SW 1271 (cell line): ENCODE measurements at regions not wholly inside any gene's neighbourhood (a gene's known extent, or its start where the extent isn't known, plus 50 kb on each side); places are given as distances from the start of the nearest gene placed in this dataset.
"Not testable (repeated sequence)": the region's sequence is repeated elsewhere in the genome, so short reads cannot be mapped to it uniquely, and the experiment has no call there.

Experiments
- DNase-seq, 2 experiments: peaks; one replicate each; lab custom pipeline; 2025; lab: John Stamatoyannopoulos, UW

- DNase-seq: no peak
Measured at GRCh38 chr15:70398694-70399093, 301.0 kb upstream of the TLE3 start.

DNA sequence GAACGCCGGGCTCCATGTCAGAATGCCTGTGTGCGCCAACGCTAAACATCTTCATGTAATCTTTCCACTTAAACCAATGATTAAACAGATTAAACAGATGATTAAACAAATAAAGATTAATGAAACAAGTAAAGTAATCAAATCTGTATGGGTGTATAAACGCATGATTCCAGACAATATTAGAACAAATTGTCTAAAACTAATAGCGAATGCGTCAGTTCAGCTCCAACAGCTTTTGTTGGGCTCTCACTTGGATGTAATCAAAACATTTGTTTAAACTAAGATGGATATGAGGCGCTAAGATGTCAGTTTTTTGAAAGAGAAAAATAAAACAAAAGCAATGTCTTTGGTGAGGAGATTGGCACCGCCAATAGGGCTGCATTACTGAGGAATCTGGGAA is 299.1 kb upstream of the TLE3 start:
- DNase-seq: no peak

GRCh38 chr15:70395164-70395563 is 297.4 kb upstream of the TLE3 start:
- DNase-seq: no peak

DNA sequence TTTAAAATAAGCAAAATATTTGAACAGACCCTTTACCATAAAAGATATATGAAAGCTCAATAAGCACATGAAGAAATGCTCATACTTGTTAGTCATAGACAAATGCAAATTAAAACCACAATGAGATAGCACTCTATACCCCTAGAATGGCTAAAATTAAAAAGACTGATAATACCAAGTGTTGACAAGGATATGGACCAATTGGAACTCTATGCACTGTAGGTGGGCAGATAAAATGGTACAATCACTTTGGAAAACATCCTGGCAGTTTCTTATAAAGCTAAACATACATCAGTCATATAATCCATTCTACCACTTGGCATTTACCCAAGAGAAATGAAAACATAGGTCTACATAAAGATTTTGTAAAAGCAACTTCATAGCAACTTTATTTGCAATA is 293.0 kb upstream of the TLE3 start:
- DNase-seq: no peak

- DNase-seq: no peak
Measured at GRCh38 chr15:70387993-70388392, 290.3 kb upstream of the TLE3 start.

DNA sequence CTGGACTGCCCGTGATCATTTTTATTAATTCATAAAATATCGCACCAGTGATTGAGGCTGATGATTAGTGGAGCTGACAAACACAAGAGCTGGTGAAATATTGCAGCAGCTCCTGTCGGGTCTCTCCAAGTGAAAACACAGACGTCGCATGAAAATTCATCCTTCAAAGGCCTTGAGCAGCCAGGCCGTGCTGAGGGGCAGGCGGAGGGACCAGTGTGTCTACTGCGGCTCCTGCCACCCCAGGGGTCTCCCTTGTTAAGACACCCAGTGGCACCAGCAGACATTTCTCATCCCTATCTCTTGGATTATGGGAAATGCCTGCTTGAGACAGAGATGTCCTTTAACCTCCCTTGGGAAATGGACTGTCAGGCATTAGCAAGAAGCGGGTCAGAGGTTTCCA is 289.4 kb upstream of the TLE3 start:
- no peak for DNase-seq

DNA sequence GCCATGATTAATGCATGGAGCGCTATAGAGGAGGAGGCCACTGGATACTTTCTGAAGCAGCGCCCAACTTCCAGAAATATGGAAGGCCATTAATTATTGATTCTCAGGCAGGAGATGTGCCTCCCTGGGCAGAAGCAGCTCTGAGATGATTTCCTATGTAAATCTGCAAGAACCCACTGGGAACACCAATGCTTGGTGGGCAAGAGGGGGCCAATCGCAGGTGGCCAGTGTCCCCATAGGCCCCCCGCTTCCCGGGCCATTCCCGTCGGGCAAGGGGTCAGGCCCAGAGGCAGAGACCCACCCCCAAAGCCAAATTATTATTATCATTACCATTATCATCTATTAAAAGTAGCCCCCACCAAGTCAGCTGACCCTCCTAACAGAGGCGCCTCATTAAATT is 288.0 kb upstream of the TLE3 start:
- DNase-seq: no peak

- no peak for DNase-seq
Measured at GRCh38 chr15:70385052-70385451, 287.3 kb upstream of the TLE3 start.

DNA sequence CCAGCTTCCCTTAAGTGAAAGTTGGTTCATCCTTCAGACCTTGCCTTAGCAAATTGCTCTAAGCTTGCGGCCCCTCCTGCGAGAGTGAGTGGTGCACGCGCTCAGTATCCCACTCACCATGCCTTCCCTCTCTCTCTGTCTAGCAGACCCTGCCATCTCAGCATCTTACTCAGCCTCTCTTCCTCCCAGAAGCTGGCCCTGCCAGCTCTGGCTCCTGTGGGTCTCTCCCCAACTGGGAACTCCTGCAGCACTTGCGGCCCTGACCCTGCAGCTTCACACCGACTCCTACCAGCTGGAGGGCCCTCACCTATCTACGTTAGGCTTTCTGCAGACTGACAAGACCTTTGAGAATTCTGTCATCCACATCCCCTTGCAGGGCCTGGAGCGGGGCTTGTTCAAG is 286.1 kb upstream of the TLE3 start:
- DNase-seq: no peak

DNA sequence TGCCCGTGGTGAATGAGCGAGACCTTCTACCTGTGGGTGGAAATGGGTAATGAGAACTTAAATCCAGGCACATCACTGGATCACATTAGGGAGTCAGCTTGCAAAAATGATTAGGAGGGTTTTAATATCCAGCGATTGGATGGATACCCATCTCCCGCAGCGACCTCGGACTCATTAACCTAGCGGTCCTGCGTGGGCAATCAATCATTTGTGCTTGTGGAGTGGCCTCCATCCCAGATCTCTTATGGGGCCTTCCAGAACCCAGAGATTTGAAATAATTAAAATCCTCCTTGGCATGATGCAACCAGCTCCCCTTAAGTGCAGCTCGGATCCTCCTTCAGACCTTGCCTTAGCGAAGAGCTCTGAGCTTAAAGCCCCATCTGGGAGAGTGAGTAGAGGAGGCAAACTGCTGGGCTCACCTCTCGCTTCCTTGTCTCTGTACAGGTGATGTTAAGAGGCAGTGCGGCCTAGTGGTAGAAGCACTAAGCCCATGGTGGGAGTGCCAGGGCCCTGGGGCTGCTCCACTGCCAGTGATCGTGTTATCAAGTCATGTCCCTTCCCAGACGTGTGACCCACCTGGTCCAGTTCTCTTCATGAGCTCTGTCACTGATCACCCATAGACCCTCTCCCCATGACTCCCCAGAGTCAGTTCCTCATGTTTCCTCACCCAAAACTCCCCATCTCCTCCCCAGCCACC is 285.2 kb upstream of the TLE3 start:
- no peak for DNase-seq

DNA sequence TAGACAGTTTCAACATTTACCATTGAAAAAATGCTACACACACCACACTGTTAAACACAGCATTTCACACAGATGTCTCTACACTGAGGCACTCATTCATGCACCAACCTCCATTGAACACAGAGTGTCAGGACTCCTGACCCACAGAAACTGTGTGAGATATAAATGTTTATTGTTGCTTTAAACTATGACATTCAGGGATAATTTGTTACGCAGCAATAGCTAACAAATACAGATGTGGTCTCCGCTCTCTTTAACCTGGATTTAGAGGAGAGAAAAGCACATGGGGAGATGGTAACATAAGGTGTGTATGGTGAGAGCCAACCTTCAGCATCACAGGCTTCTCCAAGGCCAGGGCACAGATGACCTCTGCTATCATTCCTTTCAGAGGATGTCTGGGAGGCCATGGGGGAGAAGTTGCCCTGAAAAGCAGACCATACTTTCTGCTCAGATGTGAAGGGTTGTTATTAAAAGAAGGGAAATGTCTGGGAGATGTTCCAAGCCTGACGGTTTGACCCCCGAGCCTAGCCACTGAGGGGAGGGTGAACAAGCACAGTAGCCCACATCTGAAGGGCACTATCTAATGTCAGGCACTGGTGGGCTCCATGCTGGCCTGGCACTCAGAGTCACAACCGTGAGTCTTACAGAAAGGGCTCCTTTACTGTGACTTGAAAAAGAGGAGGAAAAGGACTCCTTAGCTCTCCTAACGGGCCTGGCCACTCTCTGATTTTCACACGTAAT is 284.5 kb upstream of the TLE3 start:
- no peak for DNase-seq

DNA sequence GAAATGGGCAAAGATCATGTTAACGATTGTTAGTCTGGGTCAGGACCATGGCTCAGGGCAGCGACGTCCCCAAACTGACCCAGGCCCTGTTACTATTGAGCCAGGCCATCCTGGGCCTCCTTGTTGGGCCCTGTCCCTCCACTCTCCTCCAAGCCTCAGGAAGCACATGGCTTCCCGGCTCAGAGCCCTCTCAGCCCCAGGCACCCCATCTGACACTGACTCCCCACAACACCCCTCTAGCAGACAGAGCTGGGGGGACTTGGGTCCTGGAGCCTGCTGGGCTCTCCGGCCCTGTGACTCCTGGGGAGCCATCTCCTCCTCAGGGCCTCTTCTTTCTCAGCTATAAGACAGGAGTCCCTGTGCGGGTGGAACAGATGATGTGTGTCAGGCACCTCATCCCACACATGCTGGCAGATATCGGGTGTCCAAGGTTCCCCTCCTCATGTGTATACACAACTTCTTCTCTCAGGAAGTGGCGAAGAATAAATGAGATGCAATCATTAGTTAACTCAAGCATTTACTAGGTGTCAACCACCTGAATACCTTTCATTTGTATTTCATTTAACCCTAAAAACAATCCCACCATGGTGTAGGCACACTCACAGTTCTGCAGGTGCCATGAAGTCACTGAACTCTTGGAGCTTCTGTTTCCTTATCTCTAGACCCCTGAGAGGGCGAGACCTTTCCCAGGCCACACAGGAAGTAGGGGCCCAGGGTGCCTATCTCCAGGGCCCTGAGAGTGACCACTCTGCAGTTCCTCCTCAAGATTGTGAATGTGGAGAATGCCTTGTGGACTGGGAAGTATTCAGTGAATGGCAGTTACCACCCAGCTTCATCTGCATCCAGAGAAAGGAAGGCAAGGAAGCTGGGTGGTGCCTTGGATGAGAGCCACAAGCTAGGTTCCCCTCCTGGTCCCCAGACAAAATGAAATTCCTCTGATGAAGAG is 282.5 kb upstream of the TLE3 start:
- no peak for DNase-seq

DNA sequence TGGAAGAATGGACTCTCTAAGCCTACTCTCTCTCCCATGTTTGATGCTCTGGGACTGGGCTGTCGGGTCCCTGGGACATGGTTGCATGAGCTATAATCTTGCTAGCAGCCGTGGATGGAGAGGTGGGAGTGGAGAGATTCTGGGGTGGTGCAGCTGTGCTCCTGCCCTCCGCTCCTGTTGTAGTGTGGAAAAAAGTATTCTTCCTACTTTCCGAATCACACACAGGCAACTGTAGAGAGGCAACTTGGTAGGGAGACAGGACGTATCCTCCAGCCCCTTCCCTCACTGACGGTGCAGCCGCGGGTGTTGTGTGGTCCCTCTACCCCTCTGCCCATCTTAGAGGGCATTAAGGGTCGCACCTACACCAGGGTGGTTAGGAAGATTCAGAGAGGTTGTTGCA is 281.4 kb upstream of the TLE3 start:
- no peak for DNase-seq

GRCh38 chr15:70378126-70379031 is 280.7 kb upstream of the TLE3 start:
- no peak for DNase-seq

- DNase-seq: no peak
Measured at GRCh38 chr15:70376929-70377691, 279.4 kb upstream of the TLE3 start.

DNA sequence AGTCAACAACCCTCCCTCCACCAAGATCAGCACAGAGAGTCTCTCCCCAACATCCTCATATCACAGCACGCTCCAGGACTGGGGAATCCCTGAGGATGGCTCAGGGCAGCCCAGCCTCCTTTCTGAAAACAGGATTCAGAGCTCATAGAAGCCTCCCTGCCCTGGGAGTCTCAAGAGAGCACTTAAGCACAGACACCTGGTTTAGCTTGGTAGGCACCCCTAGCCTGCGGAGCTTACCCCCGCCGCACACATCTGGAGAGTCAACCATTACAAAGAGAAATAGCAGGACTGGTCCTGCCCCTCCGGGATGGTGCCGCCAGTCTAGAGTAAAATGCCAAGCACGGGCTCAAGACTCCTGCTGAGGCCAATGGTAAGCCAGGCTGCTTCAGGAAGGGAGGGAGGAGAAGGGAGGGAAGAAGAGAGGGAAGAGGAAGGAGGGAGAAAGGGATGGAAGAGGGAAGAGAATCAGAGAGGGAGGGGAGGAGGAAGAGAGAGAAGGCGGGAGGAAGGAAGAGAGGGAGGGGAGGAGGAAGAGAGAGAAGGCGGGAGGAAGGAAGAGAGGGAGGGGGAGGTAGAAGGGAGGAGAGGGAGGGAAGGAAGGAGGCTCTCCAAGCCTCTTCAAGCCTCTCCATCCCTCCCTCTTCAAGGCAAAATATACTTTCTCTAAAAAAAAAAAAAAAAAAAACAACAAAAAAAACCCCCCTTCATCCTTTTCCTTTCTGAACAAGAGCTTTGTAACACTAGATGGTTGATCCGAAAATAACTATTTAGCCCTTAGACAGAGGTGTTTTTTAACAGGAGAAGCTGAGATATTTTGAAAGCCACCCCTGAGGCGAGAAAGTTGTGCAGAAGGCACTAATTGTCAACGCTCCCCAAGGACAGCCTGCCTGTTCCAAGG is 278.6 kb upstream of the TLE3 start:
- no peak for DNase-seq

DNA sequence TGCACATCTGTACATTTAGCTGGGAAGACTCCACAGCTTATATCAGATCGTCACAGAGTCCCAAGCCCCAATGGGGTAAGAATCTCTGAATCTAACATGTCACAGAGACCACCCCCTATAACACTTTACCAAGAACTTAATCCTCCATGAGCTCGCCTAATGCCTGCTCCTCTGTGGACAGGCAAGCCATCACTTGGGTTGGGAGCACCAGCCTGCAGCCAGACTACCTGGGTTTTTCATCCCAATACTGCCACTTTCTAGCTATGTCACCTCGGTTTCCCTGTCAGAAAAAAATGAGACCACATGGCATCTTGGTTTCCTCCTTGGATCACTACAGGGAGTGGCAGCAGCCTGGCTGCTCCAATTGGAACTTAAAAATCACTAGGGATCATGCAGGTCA is 277.9 kb upstream of the TLE3 start:
- no peak for DNase-seq

DNA sequence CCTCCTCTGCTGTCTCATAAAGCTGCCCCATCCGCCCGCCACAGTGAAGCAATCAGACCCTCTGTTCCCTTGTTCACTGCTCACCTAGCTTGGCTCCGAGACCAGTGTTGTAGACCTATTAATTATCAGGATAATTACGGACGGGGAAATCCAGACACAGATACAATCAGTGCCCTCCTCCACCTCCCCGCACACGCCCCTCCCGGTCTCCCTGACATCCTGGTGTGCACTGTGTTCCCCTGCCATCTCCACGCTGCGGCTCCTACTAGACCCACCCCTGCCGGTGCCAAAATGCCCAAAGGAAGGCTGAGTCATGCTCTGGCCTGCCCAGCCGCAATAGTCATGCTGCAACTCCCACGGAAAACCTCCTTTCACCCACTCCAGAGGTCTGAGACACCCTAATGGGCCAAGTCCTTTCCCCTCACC is 277.3 kb upstream of the TLE3 start:
- no peak for DNase-seq

GRCh38 chr15:70374096-70374495 is 276.4 kb upstream of the TLE3 start:
- no peak for DNase-seq

DNA sequence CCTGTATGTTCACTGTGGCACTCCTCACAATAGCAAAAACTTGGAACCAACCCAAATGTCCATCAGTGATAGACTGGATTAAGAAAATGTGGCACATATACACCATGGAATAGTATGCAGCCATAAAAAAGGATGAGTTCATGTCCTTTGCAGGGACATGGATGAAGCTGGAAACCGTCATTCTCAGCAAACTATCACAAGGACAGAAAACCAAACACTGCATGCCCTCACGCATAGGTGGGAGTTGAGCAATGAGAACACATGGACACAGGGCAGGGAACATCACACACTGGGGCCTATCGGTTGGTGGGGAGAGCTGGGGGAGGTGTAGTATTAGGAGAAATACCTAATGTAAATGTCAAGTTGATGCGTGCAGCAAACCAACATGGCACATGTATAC is 275.7 kb upstream of the TLE3 start:
- not testable (repeated sequence) for DNase-seq
